H9 (cell line): ENCODE measurements at regions not wholly inside any gene's neighbourhood (a gene's known extent, or its start where the extent isn't known, plus 50 kb on each side); places are given as distances from the start of the nearest gene placed in this dataset.

Experiments used
- DNase-seq: peaks from one replicate; pipeline ENCODE4 v3.0.0-alpha.2; 2017
- H2AFZ ChIP-seq: one replicate; pipeline ENCODE4 v1.6.1; 2013; ENCODE audit warnings: mild to moderate bottlenecking, low read length, control low read depth, moderate library complexity
- H2AK5ac ChIP-seq: 2 replicates; pipeline ENCODE4 v1.6.1; 2013; ENCODE audit warnings: low read length, control low read depth, mixed read lengths; ENCODE audit not compliant: insufficient read length
- H2BK120ac ChIP-seq: one replicate; pipeline ENCODE4 v1.6.1; 2013; ENCODE audit warnings: low read depth, mild to moderate bottlenecking, low read length, control low read depth, inconsistent platforms; ENCODE audit not compliant: poor library complexity, severe bottlenecking
- H2BK12ac ChIP-seq: 2 replicates; pipeline ENCODE4 v1.6.1; 2013; ENCODE audit warnings: low read length, control low read depth, mixed read lengths, low read depth; ENCODE audit not compliant: insufficient read length
- H2BK15ac ChIP-seq: 2 replicates; pipeline ENCODE4 v1.6.1; 2013; ENCODE audit warnings: low read depth, low read length, control low read depth
- H2BK20ac ChIP-seq: one replicate; pipeline ENCODE4 v1.6.1; 2013; ENCODE audit warnings: low read depth, mild to moderate bottlenecking, low read length, control low read depth, inconsistent platforms; ENCODE audit not compliant: poor library complexity, severe bottlenecking
- H2BK5ac ChIP-seq: 2 replicates; pipeline ENCODE4 v1.6.1; 2013; ENCODE audit warnings: low read length, control low read depth, mixed read lengths; ENCODE audit not compliant: insufficient read length
- H3K14ac ChIP-seq: 2 replicates; pipeline ENCODE4 v1.6.1; 2013; ENCODE audit warnings: low read length, control low read depth; ENCODE audit not compliant: insufficient read depth
- H3K18ac ChIP-seq: 2 replicates; pipeline ENCODE4 v1.6.1; 2013; ENCODE audit warnings: low read depth, mild to moderate bottlenecking, mixed read lengths, low read length, control low read depth; ENCODE audit not compliant: insufficient read length
- H3K23ac ChIP-seq: 2 replicates; pipeline ENCODE4 v1.6.1; 2013; ENCODE audit warnings: low read length, control low read depth, mixed read lengths, low read depth; ENCODE audit not compliant: insufficient read length
- H3K23me2 ChIP-seq: 2 replicates; pipeline ENCODE4 v1.6.1; 2013; ENCODE audit warnings: low read depth, mild to moderate bottlenecking, mixed read lengths, low read length, control low read depth; ENCODE audit not compliant: insufficient read length, poor library complexity, severe bottlenecking
- H3K27ac ChIP-seq: 2 replicates; pipeline ENCODE4 v1.5.1; 2013; ENCODE audit warnings: low read length, control low read depth, mixed read lengths, low read depth; ENCODE audit not compliant: insufficient read length
- H3K27me3 ChIP-seq: 2 replicates; pipeline ENCODE4 v1.6.1; 2013; ENCODE audit warnings: low read length, control low read depth, inconsistent platforms; ENCODE audit not compliant: insufficient read depth
- H3K4ac ChIP-seq: 2 replicates; pipeline ENCODE4 v1.6.1; 2013; ENCODE audit warnings: low read depth, mild to moderate bottlenecking, control low read depth, inconsistent platforms, low read length, moderate library complexity
- H3K4me1 ChIP-seq: 2 replicates; pipeline ENCODE4 v1.6.1; 2013; ENCODE audit warnings: low read length, control low read depth, inconsistent platforms; ENCODE audit not compliant: insufficient read depth
- H3K4me2 ChIP-seq: 2 replicates; pipeline ENCODE4 v1.6.1; 2013; ENCODE audit warnings: low read length, control low read depth, mixed read lengths; ENCODE audit not compliant: insufficient read length, insufficient read depth
- H3K56ac ChIP-seq: 2 replicates; pipeline ENCODE4 v1.6.1; 2013; ENCODE audit warnings: low read depth, mild to moderate bottlenecking, mixed read lengths, low read length, control low read depth; ENCODE audit not compliant: insufficient read length
- H3K79me1 ChIP-seq: 2 replicates; pipeline ENCODE4 v1.6.1; 2013; ENCODE audit warnings: low read depth, mild to moderate bottlenecking, moderate library complexity, low read length, control low read depth, inconsistent platforms; ENCODE audit not compliant: insufficient read depth, poor library complexity, severe bottlenecking
- H3K79me2 ChIP-seq: 2 replicates; pipeline ENCODE4 v1.6.1; 2013; ENCODE audit warnings: low read length, control low read depth, inconsistent platforms; ENCODE audit not compliant: insufficient read depth
- H3K9ac ChIP-seq: 2 replicates; pipeline ENCODE4 v1.6.1; 2013; ENCODE audit warnings: low read length, control low read depth, mixed read lengths; ENCODE audit not compliant: insufficient read length; ENCODE audit errors: extremely low read depth
- H3K9me3 ChIP-seq: one replicate; pipeline ENCODE4 v1.6.1; 2013; ENCODE audit warnings: low read depth, low read length, inconsistent platforms; ENCODE audit not compliant: control insufficient read depth
- H3T11ph ChIP-seq: one replicate; pipeline ENCODE4 v1.6.1; 2013; ENCODE audit warnings: mild to moderate bottlenecking, low read length, control low read depth, inconsistent platforms
- H4K20me1 ChIP-seq: one replicate; pipeline ENCODE4 v1.6.1; 2013; ENCODE audit not compliant: control insufficient read depth, insufficient read length, insufficient read depth
- H4K5ac ChIP-seq: 2 replicates; pipeline ENCODE4 v1.6.1; 2013; ENCODE audit warnings: low read depth, mild to moderate bottlenecking, mixed read lengths, low read length, control low read depth; ENCODE audit not compliant: insufficient read length
- H4K8ac ChIP-seq: replicated peaks from 2 replicates; pipeline ENCODE4 v1.6.1; 2013; ENCODE audit warnings: low read length, control low read depth, mixed read lengths, low read depth; ENCODE audit not compliant: insufficient read length
- H4K91ac ChIP-seq: 2 replicates; pipeline ENCODE4 v1.6.1; 2013; ENCODE audit warnings: low read depth, mild to moderate bottlenecking, moderate library complexity, mixed read lengths, low read length, control low read depth; ENCODE audit not compliant: insufficient read length
- H3K27ac Mint-ChIP-seq, 3 experiments: 2 replicates in 2 of 3; 3 replicates in 1 of 3; pipeline ENCODE4 v1.8.0; 2020 to 2021; ENCODE audit warnings: mixed read lengths in 3 of 3, mild to moderate bottlenecking in 1 of 3, moderate library complexity in 1 of 3
- H3K27me3 Mint-ChIP-seq: 2 replicates; pipeline ENCODE4 v1.8.0; 2021; ENCODE audit warnings: low read depth, mild to moderate bottlenecking, moderate library complexity, mixed read lengths
- H3K36me3 Mint-ChIP-seq, 3 experiments: 2 replicates in 2 of 3; 3 replicates in 1 of 3; pipeline ENCODE4 v1.8.0; 2020 to 2021; ENCODE audit warnings: low read depth in 3 of 3, mixed read lengths in 3 of 3; ENCODE audit not compliant: insufficient read depth in 1 of 3
- H3K4me1 Mint-ChIP-seq, 2 experiments: 2 replicates each; pipeline ENCODE4 v1.8.0; 2020; ENCODE audit warnings: mixed read lengths in 2 of 2
- H3K4me3 Mint-ChIP-seq, 2 experiments: 2 replicates in 1 of 2; 3 replicates in 1 of 2; pipeline ENCODE4 v1.8.0; 2020 to 2021; ENCODE audit warnings: mild to moderate bottlenecking in 2 of 2, mixed read lengths in 2 of 2, moderate library complexity in 1 of 2
- H3K9me3 Mint-ChIP-seq, 2 experiments: 2 replicates in 1 of 2; 3 replicates in 1 of 2; pipeline ENCODE4 v1.8.0; 2020; ENCODE audit warnings: mild to moderate bottlenecking in 2 of 2, mixed read lengths in 2 of 2, moderate library complexity in 1 of 2
- WGBS: extraction: QIAGEN DNeasy Blood & Tissue Kit; methylation state at CpG from one replicate; pipeline ENCODE4 v1.1.7; 2013; ENCODE audit warnings: missing lambda C conversion rate, low lambda C conversion rate, mixed read lengths; ENCODE audit not compliant: insufficient read length; ENCODE audit errors: extremely low coverage; 5-methylcytosine and 5-hydroxymethylcytosine counted together
- TF ChIP-seq, protein P1 (sequence below): fragments of 200-600 bp; sonication (generic); conservative IDR thresholded peaks from 3 replicates; pipeline ENCODE4 v1.8.0; 2021; ENCODE audit warnings: antibody characterized with exemption, mild to moderate bottlenecking

GRCh38 chrX:95071052-95071451, 1397.0 kb downstream of the FAM133A start:
- H3K56ac ChIP-seq = no peak overlapping the region
- no peak overlapping the region for H2BK15ac ChIP-seq
- no peaks in the 10 kb centered on the region; a peak in 1 of 5 replicates for H3K9me3 Mint-ChIP-seq
- DNase-seq = no peak
- peaks cover 4% of the 10 kb centered on the region; the same call in 1 of the 2 replicates for H3K4me1 ChIP-seq
- H3K9ac ChIP-seq = no peak overlapping the region
- peaks cover 3 to 9% (median 4%) of the 10 kb centered on the region in 3 experiments; a peak in 5 of 7 replicates for H3K36me3 Mint-ChIP-seq
- no peak overlapping the region for H2BK20ac ChIP-seq
- no peak overlapping the region for H3K18ac ChIP-seq
- H3K4me3 Mint-ChIP-seq = no peak overlapping the region
- no peak overlapping the region for H4K8ac ChIP-seq
- H3K23ac ChIP-seq = no peak overlapping the region
- no peaks in the 10 kb centered on the region for H3K23me2 ChIP-seq
- no peaks in the 10 kb centered on the region for H3K79me1 ChIP-seq
- H3K14ac ChIP-seq = no peak overlapping the region
- no peaks in the 10 kb centered on the region for H4K20me1 ChIP-seq
- peaks cover 17 to 38% of the 10 kb centered on the region in 2 experiments for H3K4me1 Mint-ChIP-seq
- no peaks in the 10 kb centered on the region for H3K79me2 ChIP-seq
- no peak overlapping the region for H2BK5ac ChIP-seq
- H3K27ac ChIP-seq = no peak overlapping the region
- no peaks in the 10 kb centered on the region for H3K27me3 Mint-ChIP-seq
- TF ChIP-seq, protein P1, sequence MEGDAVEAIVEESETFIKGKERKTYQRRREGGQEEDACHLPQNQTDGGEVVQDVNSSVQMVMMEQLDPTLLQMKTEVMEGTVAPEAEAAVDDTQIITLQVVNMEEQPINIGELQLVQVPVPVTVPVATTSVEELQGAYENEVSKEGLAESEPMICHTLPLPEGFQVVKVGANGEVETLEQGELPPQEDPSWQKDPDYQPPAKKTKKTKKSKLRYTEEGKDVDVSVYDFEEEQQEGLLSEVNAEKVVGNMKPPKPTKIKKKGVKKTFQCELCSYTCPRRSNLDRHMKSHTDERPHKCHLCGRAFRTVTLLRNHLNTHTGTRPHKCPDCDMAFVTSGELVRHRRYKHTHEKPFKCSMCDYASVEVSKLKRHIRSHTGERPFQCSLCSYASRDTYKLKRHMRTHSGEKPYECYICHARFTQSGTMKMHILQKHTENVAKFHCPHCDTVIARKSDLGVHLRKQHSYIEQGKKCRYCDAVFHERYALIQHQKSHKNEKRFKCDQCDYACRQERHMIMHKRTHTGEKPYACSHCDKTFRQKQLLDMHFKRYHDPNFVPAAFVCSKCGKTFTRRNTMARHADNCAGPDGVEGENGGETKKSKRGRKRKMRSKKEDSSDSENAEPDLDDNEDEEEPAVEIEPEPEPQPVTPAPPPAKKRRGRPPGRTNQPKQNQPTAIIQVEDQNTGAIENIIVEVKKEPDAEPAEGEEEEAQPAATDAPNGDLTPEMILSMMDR = peak; percentile 57
- no peak overlapping the region for H2AK5ac ChIP-seq
- no peak overlapping the region for H3K4ac ChIP-seq
- no peak overlapping the region for H3T11ph ChIP-seq
- no peak overlapping the region for H2BK12ac ChIP-seq
- no peak overlapping the region for H2AFZ ChIP-seq
- H3K27me3 ChIP-seq = no peaks in the 10 kb centered on the region
- H2BK120ac ChIP-seq = no peak overlapping the region
- no peak overlapping the region for H4K5ac ChIP-seq
- no CpG with 5 or more reads among the region's 1 CpG for WGBS
- H3K9me3 ChIP-seq = no peaks in the 10 kb centered on the region
- no peak overlapping the region for H3K4me2 ChIP-seq
- no peak overlapping the region for H4K91ac ChIP-seq
- no peak overlapping the region for H3K27ac Mint-ChIP-seq
